ENCODE measurements at regions not wholly inside any gene's neighbourhood (a gene's known extent, or its start where the extent isn't known, plus 50 kb on each side); places are given as distances from the start of the nearest gene placed in this dataset.

DNA sequence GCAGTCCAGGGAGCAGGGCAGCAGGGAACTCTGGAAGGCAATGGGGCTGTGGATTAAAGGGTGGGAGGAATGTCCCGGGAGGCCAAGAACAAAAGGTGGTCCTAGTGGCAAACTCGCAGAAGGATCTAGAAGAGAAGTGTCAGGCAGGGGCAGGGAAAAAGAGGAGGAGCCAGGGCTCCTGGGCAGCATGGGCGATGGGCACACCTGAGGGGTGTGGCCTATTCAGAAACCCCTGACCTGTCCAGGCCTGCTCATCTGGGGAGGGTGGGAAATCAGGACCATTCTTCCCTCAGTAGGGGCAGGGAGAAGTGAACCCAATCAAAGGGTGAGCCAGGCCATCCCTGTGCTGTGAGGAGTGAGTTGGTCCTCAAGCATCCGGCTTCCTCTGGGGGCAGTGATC lies 108.6 kb downstream of the TRIM29 start:
- H3K23ac ChIP-seq (ENCODE audit: low read depth, low read length), result no peak overlapping the region
- no peak overlapping the region for H2BK20ac ChIP-seq (ENCODE audit: low read depth, low read length)
- H2BK5ac ChIP-seq (ENCODE audit: low read depth, low read length, poor library complexity, severe bottlenecking), result no peak overlapping the region
- H2BK120ac ChIP-seq (ENCODE audit: low read depth, low read length), result no peak overlapping the region
- H3K4me1 ChIP-seq (ENCODE audit: control insufficient read depth, insufficient read depth, low read length), result no peaks in the 10 kb centered on the region
- H3K79me1 ChIP-seq (ENCODE audit: low read depth in 1 of 2, low read length in 2 of 2), result no peaks in the 10 kb centered on the region
- H3K4ac ChIP-seq (ENCODE audit: low read depth, low read length), result no peak overlapping the region
- no peak overlapping the region for H3K56ac ChIP-seq (ENCODE audit: extremely low read depth, insufficient read depth, low read length)
- no peak overlapping the region for H3K4me3 ChIP-seq (ENCODE audit: insufficient read depth, low read depth, low read length)
- no peak overlapping the region for H2BK15ac ChIP-seq (ENCODE audit: low read depth, low read length)
- H3K4me2 ChIP-seq (ENCODE audit: low read depth, low read length), result no peak overlapping the region
- no peaks in the 10 kb centered on the region for H3K9me1 ChIP-seq (ENCODE audit: insufficient read depth, low read length)
- no peak overlapping the region for H2AK5ac ChIP-seq (ENCODE audit: low read depth, low read length)
- in situ Hi-C loops (cut with MboI; ENCODE audit: low sequenced_read_pairs) (no loop called here), dilution Hi-C loops (cut with HindIII; ENCODE audit: low sequenced_read_pairs, unreplicated experiment) (no loop called here), intact Hi-C loops (cut with micrococcal nuclease) (no loop called here)
- H2AFZ ChIP-seq (replicated peaks; ENCODE audit: low read length, poor library complexity), result no peak overlapping the region
- H3K27ac ChIP-seq (ENCODE audit: insufficient read depth, low read length), result no peak overlapping the region
- H3K36me3 ChIP-seq (ENCODE audit: control insufficient read depth, insufficient read depth, low read length), result no peaks in the 10 kb centered on the region
- H4K5ac ChIP-seq (ENCODE audit: low read depth, low read length), result no peak overlapping the region
- no peak overlapping the region for H4K91ac ChIP-seq (ENCODE audit: insufficient read depth, low read depth, low read length)
- H3K27me3 ChIP-seq (ENCODE audit: control insufficient read depth, insufficient read depth, low read length), result peaks cover 5% of the 10 kb centered on the region
- no peak overlapping the region for H4K8ac ChIP-seq (ENCODE audit: low read depth in 2 of 2, low read length in 2 of 2)
- BruUV-seq (replicated peaks), result no TSS peak
- no peaks in the 10 kb centered on the region for H4K20me1 ChIP-seq (ENCODE audit: insufficient read depth, low read length)
- WGBS, 2 experiments (ENCODE audit: extremely low coverage in 2 of 2, insufficient read length in 1 of 2), result 20% methylated on average over 1 of the region's 4 CpGs; no CpG with 5 or more reads in 1 of the 2 experiments
- no peak overlapping the region for H3K9ac ChIP-seq (ENCODE audit: low read depth, low read length)
- DNase-seq, result no peak
- H3K18ac ChIP-seq (ENCODE audit: low read depth, low read length), result no peak overlapping the region
- no peak overlapping the region for H3K14ac ChIP-seq (replicated peaks; ENCODE audit: low read depth, low read length)
- ChIA-PET CTCF (no interaction called here), POLR2A (ENCODE audit: unreplicated experiment) (no interaction called here)
- TF ChIP-seq, protein P1, sequence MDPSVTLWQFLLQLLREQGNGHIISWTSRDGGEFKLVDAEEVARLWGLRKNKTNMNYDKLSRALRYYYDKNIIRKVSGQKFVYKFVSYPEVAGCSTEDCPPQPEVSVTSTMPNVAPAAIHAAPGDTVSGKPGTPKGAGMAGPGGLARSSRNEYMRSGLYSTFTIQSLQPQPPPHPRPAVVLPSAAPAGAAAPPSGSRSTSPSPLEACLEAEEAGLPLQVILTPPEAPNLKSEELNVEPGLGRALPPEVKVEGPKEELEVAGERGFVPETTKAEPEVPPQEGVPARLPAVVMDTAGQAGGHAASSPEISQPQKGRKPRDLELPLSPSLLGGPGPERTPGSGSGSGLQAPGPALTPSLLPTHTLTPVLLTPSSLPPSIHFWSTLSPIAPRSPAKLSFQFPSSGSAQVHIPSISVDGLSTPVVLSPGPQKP (IDR thresholded peaks at IDR 0.05; ENCODE audit: borderline replicate concordance, low read depth, low read length), result no peak
- TF ChIP-seq, protein P2, sequence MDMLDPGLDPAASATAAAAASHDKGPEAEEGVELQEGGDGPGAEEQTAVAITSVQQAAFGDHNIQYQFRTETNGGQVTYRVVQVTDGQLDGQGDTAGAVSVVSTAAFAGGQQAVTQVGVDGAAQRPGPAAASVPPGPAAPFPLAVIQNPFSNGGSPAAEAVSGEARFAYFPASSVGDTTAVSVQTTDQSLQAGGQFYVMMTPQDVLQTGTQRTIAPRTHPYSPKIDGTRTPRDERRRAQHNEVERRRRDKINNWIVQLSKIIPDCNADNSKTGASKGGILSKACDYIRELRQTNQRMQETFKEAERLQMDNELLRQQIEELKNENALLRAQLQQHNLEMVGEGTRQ (IDR thresholded peaks at IDR 0.05; ENCODE audit: low read depth, low read length), result no peak
- TF ChIP-seq RFX5 (IDR thresholded peaks at IDR 0.05; ENCODE audit: low read depth, low read length) (no peak), MAZ (IDR thresholded peaks at IDR 0.05; ENCODE audit: borderline replicate concordance, low read depth, low read length) (no peak)
- no peak for ATAC-seq (ENCODE audit: low read depth)
- H2AK9ac ChIP-seq (replicated peaks; ENCODE audit: low read depth, low read length, poor library complexity), result no peak overlapping the region
- H3K9me3 ChIP-seq (ENCODE audit: control insufficient read depth, insufficient read depth, low read length), result no peaks in the 10 kb centered on the region

All from IMR-90 (cell line).